ENCODE measurements at regions not wholly inside any gene's neighbourhood (a gene's known extent, or its start where the extent isn't known, plus 50 kb on each side); places are given as distances from the start of the nearest gene placed in this dataset.

DNA sequence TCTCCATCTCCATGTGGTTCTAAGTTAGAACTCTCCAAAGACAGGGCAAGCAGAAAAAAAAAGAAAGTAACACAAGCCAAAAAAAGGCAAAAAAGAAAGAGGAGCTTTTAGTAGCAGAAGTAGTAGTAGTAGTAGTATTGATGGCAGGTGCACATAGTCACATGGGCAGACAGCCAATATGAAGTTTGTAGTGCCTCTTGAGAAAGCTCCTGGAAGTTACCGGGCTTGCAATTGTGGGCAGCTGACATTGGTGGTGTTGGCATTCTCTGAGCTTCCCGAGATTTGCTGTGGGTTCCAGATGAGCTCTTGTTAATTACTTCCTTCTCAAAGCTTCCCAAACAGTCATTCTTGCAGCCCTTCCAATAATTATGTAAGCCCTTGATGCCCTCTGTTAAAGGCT, 1128.5 kb downstream of the TYW1 start:
- TF ChIP-seq CTCF (IDR thresholded peaks at IDR 0.05) (no peak), EP300 (IDR thresholded peaks at IDR 0.05) (no peak), POLR2A (IDR thresholded peaks at IDR 0.05; ENCODE audit: low read depth) (no peak), POLR2AphosphoS5 (IDR thresholded peaks at IDR 0.05) (no peak)

Data from esophagus muscularis mucosa (tissue), 4 donors.